Glomerular visceral epithelial cell (primary cell): ENCODE measurements at regions not wholly inside any gene's neighbourhood (a gene's known extent, or its start where the extent isn't known, plus 50 kb on each side); places are given as distances from the start of the nearest gene placed in this dataset.
A peak's percentile ranks its signal among the peaks of the same experiment; 100 is the strongest.

Experiments
- DNase-seq: peaks from one replicate; pipeline ENCODE4 v3.0.0-alpha.2; 2016; ENCODE audit errors: extremely low spot score

DNA sequence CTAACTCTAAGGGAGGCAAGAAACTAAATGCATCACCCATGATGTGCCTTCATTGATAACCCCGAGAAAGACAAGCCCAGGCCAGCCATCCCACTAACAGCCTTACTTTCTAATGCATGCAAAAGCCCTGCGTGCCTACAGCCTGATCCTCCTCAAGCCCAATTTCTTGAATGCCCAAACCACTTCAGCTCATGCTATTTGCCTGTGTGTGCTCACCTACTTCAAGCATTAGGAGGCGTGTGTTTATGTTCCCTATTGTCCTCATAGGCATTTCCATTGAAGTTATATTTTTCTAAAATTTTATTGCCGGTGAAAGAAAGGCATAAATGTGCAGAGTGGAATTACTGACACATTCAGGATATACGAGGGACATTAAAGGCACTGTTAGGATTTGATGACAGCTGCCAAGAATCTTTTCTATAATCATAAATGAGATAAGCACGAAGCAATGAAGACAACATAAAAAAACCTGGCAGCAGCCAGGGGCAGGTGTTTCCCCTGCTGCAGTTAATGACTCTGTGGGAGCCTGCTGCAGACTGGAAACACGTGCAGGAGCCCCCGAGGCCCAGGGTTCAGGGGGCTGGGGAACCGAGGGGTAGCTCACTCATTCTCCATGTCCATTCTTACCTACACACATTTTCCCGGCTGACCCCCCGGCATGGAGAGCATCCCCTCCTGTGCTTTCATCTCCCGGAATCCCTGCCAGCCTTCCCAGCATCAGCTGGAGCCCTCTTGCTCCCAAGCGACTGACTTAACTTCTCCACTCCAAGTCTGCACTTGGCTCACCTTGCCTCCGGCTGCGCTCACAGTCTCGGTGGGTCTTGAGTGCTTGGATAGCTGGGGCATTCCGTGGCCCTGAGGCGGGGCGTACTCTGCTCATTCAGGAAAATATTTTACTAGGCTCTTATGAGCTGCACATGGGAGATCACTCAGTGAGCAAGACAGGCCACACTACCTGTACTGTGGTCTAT, 292.3 kb upstream of the SIX2 start:
- DNase-seq = no peak

GRCh38 chr2:45300026-45300750, 290.9 kb upstream of the SIX2 start:
- no peak for DNase-seq

- no peak for DNase-seq
Observed at GRCh38 chr2:45299361-45299760, 290.1 kb upstream of the SIX2 start.

- DNase-seq = no peak
Observed at GRCh38 chr2:45293182-45293581, 283.9 kb upstream of the SIX2 start.

- DNase-seq = no peak
Observed at GRCh38 chr2:45291296-45291701, 282.0 kb upstream of the SIX2 start.

- DNase-seq = no peak
Observed at GRCh38 chr2:45289997-45290709, 280.9 kb upstream of the SIX2 start.

DNA sequence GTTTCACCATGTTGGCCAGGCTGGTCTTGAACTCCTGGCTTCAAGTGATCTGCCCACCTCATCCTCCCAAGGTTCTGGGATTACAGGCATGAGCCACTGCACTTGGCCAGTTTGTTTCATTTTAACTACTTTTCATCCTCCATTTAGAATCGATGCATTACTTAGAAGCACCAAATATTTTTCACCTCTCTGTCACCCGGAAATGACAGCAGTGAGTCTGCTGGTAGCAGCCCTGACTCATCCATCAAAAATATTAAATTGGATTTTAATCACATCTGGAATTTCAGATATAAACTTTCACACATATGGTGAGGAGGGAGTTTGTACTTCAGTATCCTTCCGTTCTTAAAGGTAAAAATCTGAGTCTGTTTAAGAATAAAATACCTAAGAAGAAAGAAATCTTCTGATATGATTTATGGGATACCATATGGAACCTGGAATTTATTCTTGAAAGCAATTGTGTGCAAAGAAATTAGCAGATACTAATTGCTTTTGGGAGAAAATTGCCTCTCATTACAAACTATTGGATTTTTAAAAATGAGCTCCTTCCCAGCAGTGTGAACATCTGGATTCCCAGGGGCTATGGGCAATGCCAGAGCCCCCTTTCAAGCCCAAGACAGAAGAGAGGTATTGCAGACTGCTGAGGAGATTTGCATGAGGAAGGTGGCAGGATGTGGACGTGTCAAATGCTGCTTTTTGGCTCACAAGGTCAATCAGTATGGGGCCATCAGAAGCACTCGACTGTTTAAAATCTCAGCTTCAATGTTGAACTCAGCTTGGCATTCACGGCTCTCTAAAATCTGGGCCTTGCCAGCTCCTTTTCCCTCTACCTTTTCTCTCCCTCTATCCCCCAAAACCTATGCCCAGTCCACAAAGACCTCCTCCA, 279.5 kb upstream of the SIX2 start:
- no peak for DNase-seq

DNA sequence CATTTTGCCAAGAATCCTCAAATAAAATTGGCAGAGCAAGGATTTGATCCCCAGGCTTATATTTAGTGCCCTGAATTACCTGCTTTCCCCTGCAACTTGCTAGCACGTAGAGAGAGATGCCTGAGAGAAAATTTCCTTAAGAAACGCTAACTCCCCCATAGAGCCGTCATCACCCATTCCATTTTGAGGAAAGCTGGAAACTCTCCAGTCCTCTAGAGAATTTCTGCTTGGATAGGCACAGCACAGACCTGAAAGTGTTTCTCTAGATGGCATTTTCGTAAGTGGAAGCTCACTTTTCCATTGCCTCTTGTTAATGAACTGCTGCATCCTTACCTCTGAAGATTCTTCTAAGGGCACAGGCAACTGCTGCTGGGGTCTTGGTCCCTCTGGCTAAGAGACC, 277.8 kb upstream of the SIX2 start:
- DNase-seq = no peak

DNA sequence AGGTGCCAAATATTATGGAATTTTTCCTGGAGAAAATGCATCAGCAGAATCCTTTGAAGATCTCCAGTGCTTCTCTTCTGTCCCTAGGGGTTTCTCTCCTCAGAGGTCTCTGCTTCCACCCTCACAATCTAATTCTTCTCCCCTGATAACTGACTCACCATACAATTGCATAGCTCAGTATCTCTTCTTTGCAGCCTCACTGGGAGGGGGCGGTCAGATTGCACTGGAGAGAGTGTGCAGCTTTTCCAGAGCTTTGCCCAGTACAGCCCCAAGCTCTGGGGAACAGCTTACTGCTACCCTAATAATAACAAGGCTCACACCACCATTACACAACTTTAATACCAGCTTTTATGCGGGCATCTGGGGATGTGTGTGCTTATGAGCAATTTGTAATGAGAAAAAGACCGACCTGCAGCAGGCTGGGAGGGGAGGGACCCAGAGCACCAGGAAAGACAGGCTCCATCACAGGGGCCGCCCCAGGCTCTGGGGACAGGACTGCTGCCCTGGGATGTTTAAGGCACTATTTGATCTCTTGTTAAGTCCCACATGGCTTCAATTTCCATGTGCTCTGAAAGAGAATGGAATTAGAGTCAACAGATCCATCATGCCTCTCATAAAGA, 276.6 kb upstream of the SIX2 start:
- no peak for DNase-seq

DNA sequence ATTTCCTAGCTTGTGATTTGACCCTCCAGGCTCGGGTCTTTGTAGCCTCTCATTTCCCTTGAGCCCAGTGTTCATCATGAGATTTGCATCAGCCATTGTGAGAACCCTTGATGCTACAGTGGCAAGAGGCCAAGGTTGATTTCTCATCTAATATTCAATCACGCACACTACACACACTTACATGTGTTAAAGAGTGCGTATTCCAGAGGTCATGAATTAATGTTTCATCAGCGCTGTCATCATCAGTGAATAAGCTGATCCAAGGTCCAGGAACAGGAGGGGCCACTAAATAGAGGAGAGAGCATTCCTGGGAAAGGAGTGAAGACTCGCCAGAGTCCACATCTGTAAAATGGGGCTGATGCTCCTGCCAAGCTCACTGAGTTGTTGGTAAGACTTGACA, 276.1 kb upstream of the SIX2 start:
- DNase-seq = no peak

DNA sequence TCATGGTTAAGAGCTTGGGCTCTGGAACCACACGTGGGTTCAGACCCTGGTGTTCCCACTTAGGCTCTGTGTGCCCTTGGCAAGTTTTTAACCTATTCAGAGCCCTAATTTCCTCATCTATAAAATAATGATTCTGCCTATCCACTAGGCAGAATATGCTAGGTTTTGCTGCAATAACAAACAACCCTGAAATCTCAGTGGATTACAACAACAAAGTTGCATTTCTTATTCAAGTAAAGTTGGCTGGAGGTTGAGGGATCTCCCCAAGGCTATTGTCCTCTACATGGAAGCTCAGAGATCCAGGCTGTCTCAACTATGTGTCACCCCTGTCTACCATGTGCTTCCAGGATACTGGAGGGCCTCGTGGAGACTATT, 275.4 kb upstream of the SIX2 start:
- no peak for DNase-seq

GRCh38 chr2:45283764-45284620, 274.7 kb upstream of the SIX2 start:
- peak; percentile 25 for DNase-seq

DNA sequence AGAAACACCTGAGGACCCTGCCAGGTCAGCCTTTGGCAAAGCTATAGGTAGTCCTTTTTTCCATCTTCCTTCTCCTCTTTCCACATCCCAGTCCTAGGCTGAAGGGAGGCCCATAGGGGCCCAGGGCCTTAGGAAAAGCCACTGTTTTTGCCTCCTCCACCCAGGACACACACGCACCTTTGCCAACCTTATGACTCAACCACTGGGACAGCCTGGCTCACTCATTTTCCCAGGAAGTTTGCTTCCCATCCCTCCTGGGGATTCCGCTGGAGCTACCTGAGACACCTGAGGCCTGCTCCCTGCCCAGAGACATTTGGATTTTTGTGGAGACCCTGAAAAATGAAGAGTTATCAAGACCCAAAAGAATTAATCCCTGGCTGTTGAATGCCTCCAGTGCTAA, 273.4 kb upstream of the SIX2 start:
- no peak for DNase-seq

GRCh38 chr2:45281311-45281710, 272.1 kb upstream of the SIX2 start:
- no peak for DNase-seq

DNA sequence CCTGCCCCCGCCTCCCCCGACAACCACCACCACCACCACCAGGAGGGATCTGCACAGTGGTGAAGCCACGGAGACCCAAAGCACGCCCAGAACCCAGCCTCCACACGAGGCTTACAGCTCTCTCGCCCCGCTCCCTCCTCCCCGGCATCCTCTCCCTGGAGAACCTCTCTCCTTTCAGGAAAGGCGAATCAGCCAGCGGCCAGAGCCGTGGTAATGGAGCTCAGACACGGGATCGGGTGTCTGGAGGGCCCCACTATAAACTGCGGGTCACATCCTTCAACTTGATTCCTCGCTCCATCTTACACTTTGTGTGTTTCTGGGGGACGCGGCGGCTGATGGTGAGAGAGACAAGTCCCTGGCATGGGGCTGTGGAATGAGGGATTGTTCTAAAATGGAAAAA, 271.5 kb upstream of the SIX2 start:
- DNase-seq = no peak

GRCh38 chr2:45279356-45279755, 270.1 kb upstream of the SIX2 start:
- DNase-seq = no peak

DNA sequence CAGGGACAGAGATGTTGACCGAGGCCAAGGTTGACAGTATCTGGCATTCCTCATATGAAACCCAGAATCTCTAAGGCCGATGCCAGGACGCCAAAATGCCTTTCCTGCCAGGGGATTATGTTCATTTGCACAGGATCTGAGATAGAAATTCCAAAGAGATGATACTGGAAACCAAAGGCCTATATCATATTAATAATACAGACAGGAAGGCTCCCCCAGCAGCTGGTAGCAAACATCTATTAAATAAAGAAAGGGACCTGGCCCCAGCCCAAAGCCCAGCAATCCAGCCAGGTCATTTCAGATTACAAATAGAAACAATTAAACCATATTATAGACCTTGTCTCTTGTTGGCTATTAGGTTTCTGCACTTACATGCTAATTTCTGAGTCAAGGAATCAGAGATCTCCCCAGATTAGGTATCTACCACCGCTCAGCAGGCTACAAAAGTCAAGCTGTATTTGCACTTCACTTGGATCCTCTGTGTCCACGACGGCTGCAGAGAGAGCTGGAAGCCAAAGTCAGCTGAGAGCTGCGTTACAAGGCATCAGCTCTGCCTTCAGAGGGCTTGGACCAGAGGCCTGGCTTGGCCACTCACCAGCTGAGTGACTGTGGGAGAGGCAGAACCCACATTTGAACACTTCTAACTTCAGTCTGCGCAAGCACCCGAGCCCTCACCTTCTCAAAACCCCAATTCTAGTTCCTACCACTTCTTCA, 269.3 kb upstream of the SIX2 start:
- DNase-seq = no peak

DNA sequence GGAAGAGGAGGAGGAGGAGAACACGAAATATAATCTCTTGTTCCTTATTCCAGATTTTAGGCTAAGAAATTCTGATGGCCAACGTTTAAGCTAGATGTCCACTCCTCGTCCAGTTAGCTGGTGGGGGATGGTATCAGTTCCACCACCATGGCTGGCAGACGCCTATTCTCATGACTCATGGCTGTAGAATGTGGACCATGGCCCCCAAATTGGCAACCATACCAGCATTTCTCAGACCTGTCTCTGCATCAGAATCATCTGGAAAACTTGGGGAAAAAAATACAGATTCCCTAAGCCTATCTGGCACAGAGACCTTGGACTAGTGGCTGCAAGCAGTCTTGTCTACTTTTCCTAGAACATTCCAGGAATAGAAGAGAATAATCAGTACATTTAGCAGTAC, 267.7 kb upstream of the SIX2 start:
- DNase-seq = peak; percentile 58

- DNase-seq = peak; percentile 22
Observed at GRCh38 chr2:45275806-45276205, 266.6 kb upstream of the SIX2 start.
